Heart left ventricle (tissue), 13 donors: ENCODE measurements at regions not wholly inside any gene's neighbourhood (a gene's known extent, or its start where the extent isn't known, plus 50 kb on each side); places are given as distances from the start of the nearest gene placed in this dataset.

Experiments used
- CTCF ChIP-seq, 12 donors: fragments of 200-600 bp; sonication (generic) in 4 of 12; IDR thresholded peaks; one replicate each; pipeline versions ENCODE4 v1.5.0 to v1.8.0; 2018 to 2022; ENCODE audit warnings: antibody characterized with exemption in 12 of 12, mild to moderate bottlenecking in 5 of 12
- POLR2A ChIP-seq, 2 donors: fragments of 450-650 bp; IDR thresholded peaks; one replicate each; pipeline ENCODE4 v1.6.1; 2017; ENCODE audit warnings: antibody characterized with exemption in 2 of 2, mild to moderate bottlenecking in 2 of 2, moderate library complexity in 2 of 2
- donor health status: ischemic (EF 13 %, LVEDD 7.1; RV severe dilation, severe dysfunction).
- donor health status: DM: no; HTN: yes; CAD: no.
- donor health status: DM: no; HTN: no; CAD: no.
- donor health status: ischemic (EF 25% LVEDD 6.9; RV normal size, moderate dysfunction).
- donor health status: ischemic (EF 25% LVEDD 5.7; RV mildly dilated, moderate dysfunction).
- donor health status: ischemic (EF 35%, LVEDD 5.7; RV mildly dilated, moderate dysfunction).
- donor health status: nonischemic (EF 11% LVEDD 7.7; RV severe dilation, severe dysfunction).
- donor health status: DM: yes; HTN: yes; CAD: no.
- donor health status: PGD.
- donor health status: ischemic (EF 29% LVEDD 5.4; RV normal size, mild dysfunction).
- donor health status: nonischemic (EF 23%, LVEDD 6.1; RV moderate dilation, normal function).

DNA sequence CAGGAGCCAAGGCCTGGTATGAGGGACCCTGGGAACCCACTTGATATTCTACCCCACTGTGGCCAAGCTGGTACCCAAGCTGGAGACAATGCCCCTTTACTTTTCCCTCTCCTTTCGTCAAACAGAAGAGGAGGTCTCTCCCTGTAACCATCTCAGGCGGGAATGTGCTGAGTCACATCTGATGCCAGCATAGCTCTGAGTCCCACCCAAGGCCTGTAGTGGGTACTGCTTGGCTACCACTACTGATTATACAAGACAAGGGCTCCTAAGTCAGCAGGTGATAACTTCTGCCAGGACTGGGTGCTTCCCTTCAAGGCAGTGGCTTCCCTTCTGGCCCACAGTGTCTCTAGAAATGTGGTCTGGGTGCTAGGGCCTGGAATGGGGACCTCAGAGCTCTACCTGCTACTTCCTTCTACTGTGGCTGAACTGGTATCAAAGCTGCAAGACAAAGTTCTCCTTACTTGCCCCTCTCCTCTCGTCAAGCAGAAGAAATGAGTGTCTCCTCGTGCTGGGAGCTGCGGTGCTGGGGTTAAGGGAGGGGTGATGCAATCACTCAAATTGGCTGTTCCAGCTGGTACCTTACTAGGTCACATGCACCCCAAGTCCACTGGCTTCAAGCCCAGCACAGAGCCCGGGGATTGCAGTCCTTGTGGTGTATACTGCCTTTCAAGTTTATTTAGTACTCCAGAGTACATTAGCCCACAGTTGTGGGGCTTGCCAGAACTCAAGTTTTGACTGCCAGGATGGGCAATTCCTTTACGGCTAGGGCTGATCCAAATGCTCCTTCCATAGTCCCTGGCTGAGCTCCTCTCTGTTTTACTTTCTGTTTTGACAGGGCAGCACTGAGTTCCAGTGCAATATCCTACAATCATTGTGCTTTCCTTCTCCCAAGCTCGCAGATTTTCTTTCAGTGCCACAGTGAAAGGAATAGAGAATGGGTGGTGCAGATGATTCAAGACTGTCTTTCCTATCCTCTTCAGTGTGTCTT lies 419.7 kb upstream of the CNTN5 start:
- TF ChIP-seq CTCF (IDR thresholded peaks at IDR 0.05) (no peak), POLR2A (IDR thresholded peaks at IDR 0.05) (no peak)
